ENCODE measurements at regions not wholly inside any gene's neighbourhood (a gene's known extent, or its start where the extent isn't known, plus 50 kb on each side); places are given as distances from the start of the nearest gene placed in this dataset.

- no peak for DNase-seq
These were observed 118.1 kb upstream of the CXCR4 start for GRCh38 chr2:136236019-136236418.

DNA sequence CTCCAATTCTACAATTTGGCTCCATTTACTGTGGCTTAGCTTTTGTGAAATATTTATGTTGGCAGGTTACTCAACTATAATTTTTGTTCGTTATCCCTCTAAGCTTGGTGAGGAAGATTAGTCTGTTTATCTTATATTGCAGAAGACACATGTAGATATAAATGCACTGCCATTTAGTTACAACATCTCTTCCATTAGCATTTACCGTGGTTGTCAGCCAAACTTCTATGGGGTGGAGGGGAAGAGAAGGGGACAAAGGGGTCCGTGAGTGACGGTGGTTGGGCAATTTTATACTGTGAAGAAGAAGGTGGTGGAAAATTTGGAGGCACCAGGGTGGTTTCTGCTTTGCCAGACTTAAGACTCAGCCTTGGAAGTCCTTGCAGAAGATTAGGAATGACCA is 117.6 kb upstream of the CXCR4 start:
- no peak for DNase-seq

DNA sequence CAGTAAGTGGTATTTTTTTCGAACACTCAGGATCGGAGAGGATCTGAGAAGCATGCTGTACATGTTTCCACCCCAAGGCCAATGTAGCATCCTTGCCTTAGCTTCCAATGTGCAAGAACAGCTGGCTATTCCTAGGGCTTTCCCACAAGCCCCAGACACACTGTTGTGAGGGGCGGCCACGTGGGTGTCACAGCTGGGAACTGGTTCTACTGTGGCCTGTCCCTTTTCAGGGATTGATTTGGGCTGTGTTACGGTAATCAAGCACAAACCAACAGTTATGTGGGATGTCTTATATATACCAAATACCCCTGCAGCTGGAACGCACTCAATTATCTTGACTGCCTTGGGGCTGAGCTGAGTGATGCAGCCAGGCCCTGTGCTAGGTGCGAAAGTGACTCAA is 116.3 kb upstream of the CXCR4 start:
- no peak for DNase-seq

DNA sequence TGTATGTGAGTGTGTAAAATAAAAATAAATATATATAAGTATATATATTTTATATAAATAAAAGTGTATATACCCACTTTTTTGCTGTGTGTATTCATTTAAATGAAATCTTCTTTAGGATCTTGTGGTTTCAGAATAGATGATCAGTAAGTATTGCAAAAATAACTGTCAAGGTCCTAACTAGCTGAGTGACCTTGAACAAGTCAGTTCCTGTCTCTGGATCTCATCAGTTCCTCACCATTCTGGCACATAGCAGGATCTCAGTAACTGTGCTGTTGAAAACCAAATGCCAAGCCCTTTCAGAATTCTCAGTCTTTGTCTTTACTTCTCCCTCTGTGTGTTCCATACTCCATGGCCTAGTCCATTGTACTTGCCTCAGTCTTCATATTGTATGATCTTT is 115.3 kb upstream of the CXCR4 start:
- no peak for DNase-seq

GRCh38 chr2:136232456-136233172 is 114.7 kb upstream of the CXCR4 start:
- no peak for DNase-seq

DNA sequence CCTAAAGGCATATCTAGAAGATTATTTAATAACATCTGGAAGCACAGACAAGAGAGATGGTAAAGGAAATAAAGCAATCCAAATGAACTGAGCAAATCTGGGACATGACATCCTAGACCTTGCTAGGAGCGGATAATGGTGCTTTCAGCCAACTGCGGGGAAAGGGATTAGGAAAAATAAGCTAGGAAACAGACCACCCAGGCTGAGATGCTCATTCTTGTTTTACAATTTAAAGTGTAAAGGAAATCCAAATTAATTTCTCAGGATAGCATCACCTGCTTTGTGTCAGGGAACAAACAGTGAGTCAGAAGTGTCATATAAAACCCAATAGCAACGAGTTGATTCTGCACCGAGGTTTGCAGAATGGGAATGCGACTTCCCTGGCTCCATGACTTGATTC is 112.5 kb upstream of the CXCR4 start:
- DNase-seq: no peak

GRCh38 chr2:136226903-136227302 is 109.0 kb upstream of the CXCR4 start:
- DNase-seq: no peak

- no peak for DNase-seq
These were observed 108.2 kb upstream of the CXCR4 start for GRCh38 chr2:136225950-136226835.

DNA sequence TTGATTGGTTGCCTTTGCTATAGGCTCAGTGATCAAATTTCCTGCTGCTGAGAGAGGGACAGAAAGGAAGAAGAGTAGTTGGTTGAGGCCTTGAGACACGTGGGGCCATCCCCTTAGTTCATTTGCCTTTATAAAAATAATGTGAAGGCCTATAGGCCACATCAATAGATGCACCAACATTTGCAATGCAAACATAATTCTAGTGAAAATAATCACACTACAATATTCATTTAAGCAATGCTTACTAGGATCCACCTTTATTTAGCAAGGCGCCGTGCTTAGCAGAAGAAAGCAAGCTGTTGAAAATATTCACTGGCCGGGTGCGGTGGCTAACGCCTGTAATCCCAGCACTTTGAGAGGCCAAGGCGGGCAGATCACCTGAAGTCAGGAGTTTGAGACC is 105.3 kb upstream of the CXCR4 start:
- no peak for DNase-seq

DNA sequence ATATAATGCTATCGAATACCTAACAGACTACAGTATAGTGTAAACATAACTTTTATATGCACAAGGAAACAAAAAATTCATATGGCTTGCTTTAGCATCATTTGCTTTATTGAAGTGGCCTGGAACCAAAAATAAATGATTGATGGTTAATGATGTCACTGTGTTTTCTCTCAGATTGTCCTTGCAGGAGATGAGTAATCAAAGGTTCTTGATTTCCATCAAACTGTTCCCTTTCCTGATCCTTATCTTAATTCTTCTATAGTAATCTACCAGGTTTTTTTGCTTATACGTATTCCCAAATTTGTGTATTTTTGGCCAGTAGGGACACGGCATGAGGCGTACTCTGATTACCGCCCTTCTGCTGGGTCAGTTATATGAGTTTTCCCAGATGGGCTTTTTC is 104.9 kb upstream of the CXCR4 start:
- DNase-seq: no peak

DNA sequence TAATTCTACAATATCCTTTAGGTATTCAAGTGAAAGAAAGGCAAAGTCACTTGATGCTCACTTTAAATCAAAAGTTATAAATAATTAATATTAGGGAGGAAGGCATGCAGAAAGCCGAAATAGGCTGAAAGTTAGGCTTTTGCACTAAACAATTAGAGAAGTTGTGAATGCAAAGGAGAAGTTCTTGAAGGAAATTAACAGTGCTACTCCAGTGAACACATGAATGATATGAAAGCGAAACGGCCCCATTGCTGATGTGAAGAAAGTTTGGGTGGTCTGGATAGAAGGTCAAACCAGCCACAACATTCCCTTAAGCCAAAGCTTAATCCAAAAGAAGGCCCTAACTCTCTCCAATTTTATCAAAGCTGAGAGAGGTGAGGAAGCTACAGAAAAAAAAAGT is 103.1 kb upstream of the CXCR4 start:
- no peak for DNase-seq

GRCh38 chr2:136219963-136220362 is 102.0 kb upstream of the CXCR4 start:
- no peak for DNase-seq

- DNase-seq: no peak
These were observed 101.4 kb upstream of the CXCR4 start for GRCh38 chr2:136219341-136219740.

DNA sequence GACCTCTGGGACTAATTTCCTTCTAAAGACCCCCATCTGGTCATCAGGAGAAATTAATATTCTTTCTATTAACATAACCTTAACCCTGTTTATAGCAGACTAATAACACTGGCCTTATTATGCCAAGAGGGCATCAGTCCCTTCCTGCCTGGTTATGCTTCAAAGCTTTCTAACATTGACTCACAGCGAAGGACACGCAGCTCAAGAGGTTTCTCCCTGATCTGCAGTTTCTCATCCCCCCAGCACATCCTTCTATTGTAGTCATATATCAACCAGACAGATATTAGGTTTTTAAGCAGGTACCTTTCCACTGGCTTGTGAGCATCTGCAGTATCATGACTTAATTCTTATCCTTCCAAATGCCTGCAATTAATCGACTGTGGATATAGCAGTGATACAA is 100.0 kb upstream of the CXCR4 start:
- no peak for DNase-seq

GRCh38 chr2:136215908-136216472 is 98.0 kb upstream of the CXCR4 start:
- DNase-seq: no peak

DNA sequence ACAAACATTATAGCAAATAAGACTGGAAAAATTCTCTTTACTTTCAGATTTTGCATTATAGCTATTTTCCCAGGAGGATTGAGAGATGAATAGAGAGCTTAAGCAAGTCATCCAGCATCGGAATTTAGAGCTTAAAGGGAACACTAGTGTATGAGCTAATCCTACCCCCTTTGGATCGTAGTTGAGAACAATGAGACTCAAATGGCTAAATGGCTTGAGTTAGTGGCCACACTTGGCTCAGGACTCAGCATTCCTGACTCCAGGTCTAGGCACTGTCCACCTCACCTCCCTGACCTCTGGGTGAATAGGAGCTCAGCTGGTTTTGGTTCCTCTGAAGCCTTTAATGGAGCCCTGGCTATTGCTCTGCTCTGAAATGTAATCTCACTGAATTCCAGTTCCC is 97.5 kb upstream of the CXCR4 start:
- DNase-seq: no peak

DNA sequence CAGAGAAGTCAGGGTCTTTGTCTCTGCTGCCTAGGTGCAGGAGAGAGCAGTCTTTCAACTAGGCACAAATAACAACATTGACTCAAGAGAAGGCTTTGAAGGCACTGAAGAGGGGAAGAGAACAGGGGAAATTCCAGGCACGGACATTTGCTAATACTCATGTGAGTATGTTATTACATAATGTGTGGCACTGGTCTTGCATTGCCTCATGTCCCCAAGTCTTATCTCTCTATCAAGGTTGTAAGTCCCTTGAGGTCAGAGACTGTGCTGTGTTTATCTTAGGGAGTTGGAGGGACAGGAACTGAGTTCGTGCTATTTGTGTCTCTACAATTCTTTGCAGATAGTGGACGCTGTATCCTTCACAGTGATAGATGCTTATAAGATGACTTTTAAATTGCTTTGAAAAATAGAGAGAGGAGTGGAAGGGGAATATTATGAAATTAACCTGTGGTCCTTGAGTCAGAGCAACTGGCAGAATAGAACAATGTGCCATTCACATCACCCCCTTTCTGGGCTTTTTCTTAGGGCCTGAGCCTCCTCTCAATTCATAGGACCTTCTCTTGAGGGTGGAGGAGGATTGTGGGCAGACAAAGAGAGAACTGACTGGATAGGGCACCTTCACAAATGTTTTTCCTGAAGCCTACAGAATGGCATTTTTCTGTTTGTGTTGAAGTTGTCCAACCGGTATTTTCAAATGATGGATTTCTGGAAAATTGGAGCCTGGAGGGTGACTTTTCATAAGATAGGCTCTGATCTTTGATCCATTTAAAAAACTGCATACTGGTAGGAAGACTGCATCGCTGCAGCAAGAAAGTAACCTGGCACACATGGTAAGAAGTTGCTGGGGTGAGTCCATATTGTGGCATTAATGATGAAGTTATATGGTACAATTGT is 96.6 kb upstream of the CXCR4 start:
- DNase-seq: no peak

DNA sequence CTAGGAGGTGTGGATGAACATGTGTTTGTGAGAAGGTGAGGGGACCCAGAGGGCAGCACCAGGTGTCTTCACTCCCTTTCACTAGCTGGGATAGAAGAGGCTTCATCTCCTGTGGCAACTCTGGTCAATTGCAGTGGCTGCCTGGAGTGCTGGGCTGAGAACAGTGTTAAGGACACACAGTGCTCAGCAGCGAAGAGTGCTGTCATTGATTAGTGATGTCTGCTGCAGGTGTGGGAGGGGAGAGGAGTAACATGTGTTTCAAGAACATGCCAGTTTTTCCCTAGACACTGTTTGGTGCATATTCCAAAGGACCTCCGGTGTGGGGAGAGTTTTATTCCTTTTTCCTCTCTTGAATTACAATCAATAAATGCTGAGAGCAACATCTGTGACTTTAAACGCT is 95.9 kb upstream of the CXCR4 start:
- no peak for DNase-seq

DNA sequence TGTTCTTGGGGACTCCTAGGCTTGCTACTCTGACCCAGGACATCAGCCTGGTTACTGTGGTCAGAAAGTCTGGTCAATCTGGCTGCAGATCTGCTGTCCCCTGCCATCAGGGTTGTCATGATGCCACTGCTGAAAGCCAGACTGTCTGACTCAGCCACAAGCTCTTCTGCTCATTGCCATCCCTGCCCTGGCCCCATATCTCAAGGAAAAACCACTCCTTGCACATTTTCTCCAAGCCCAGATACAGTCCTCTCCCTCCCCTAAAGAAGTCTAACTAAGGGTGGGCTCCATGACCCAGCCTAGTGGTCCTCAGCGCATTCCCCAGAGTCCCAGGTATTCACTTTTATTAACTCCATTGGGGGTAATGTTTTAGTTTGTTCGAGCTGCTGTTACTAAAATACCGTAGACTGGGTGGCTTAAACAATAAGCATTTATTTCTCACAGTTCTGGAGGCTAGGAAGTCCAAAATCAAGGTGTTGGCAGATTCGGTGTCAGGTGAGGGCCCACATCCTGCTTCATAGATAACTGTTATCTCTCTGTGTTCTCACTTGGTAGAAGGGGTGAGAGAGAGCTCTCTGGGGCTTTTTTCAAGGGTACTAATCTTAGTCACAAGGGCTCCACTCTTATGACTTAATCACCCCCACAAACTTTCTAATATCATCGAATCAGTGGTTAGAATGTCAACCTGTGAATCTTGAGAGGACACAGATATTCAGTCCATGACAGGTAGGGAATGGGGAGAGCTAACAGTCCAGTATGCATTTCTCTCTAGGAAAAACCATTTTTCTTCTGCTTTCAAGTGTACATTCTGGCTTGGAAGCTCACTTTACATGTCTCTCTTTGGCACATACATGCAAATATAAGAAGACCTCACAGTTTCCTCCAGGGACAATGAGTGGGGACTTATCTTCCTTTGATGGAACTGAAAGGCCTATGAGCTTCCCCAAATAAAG is 94.8 kb upstream of the CXCR4 start:
- DNase-seq: peak; percentile 15

- DNase-seq: no peak
These were observed 93.8 kb upstream of the CXCR4 start for GRCh38 chr2:136211701-136212100.

DNA sequence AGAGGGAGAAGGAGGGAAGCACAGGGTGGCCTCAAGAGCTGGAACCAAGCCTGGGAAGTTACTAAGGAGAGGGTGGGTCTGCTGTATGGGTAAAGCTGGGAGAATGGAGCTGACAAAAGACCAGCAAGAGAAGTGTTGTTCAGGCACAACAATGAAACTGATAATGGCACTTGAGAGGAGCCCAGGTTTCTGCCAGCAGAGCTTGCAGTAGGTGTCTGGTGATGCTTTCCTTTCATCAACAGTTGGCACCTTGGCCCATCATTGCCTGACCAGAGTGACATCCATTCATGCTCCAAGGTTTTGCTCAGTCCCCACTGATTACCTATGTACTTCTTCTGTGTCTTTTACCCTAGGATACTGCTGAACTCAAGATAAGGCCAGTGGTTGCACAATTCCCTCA is 92.9 kb upstream of the CXCR4 start:
- no peak for DNase-seq

GRCh38 chr2:136210455-136210805 is 92.5 kb upstream of the CXCR4 start:
- no peak for DNase-seq
